ENCODE measurements at regions not wholly inside any gene's neighbourhood (a gene's known extent, or its start where the extent isn't known, plus 50 kb on each side); places are given as distances from the start of the nearest gene placed in this dataset.

GRCh38 chr4:54548098-54548620 is 109.6 kb upstream of the KIT start:
- no peak for DNase-seq

GRCh38 chr4:54548831-54549460 is 108.8 kb upstream of the KIT start:
- no peak for DNase-seq

- no peak for DNase-seq
Measured at GRCh38 chr4:54550395-54551171, 107.2 kb upstream of the KIT start.

GRCh38 chr4:54553001-54553400 is 104.8 kb upstream of the KIT start:
- DNase-seq = no peak

- DNase-seq = no peak
Measured at GRCh38 chr4:54554339-54554990, 103.3 kb upstream of the KIT start.

GRCh38 chr4:54556051-54556450 is 101.7 kb upstream of the KIT start:
- no peak for DNase-seq

- DNase-seq = no peak
Measured at GRCh38 chr4:54556587-54556986, 101.2 kb upstream of the KIT start.

GRCh38 chr4:54558889-54559677 is 98.7 kb upstream of the KIT start:
- no peak for DNase-seq

- DNase-seq = no peak
Measured at GRCh38 chr4:54560513-54560912, 97.2 kb upstream of the KIT start.

GRCh38 chr4:54561940-54562339 is 95.8 kb upstream of the KIT start:
- DNase-seq = no peak

GRCh38 chr4:54566608-54567007 is 91.1 kb upstream of the KIT start:
- no peak for DNase-seq

- no peak for DNase-seq
Measured at GRCh38 chr4:54567327-54567726, 90.4 kb upstream of the KIT start.

GRCh38 chr4:54568184-54568583 is 89.6 kb upstream of the KIT start:
- DNase-seq = no peak

- no peak for DNase-seq
Measured at GRCh38 chr4:54570822-54571221, 86.9 kb upstream of the KIT start.

GRCh38 chr4:54571293-54572151 is 86.2 kb upstream of the KIT start:
- no peak for DNase-seq

- no peak for DNase-seq
Measured at GRCh38 chr4:54572152-54572542, 85.6 kb upstream of the KIT start.

- no peak for DNase-seq
Measured at GRCh38 chr4:54574500-54574899, 83.3 kb upstream of the KIT start.

GRCh38 chr4:54575919-54576318 is 81.8 kb upstream of the KIT start:
- DNase-seq = no peak

GRCh38 chr4:54581807-54582206 is 76.0 kb upstream of the KIT start:
- DNase-seq = no peak

- no peak for DNase-seq
Measured at GRCh38 chr4:54585321-54586000, 72.3 kb upstream of the KIT start.

GRCh38 chr4:54586320-54586955 is 71.3 kb upstream of the KIT start:
- DNase-seq = no peak
